Smooth muscle cell (in vitro differentiated cells): ENCODE measurements at regions not wholly inside any gene's neighbourhood (a gene's known extent, or its start where the extent isn't known, plus 50 kb on each side); places are given as distances from the start of the nearest gene placed in this dataset.

ENCODE experiments used
- DNase-seq: peaks from one replicate; lab custom pipeline; 2025; ENCODE audit not compliant: unreplicated experiment; lab: John Stamatoyannopoulos, UW
- H2AFZ ChIP-seq: fragments of 200-600 bp; sonication (generic); 2 replicates; pipeline ENCODE4 v1.6.0; 2016; ENCODE audit warnings: antibody characterized with exemption, low read depth, mild to moderate bottlenecking
- H3F3A ChIP-seq: fragments of 200-600 bp; sonication (generic); 2 replicates; pipeline ENCODE4 v1.6.0; 2017; ENCODE audit warnings: antibody characterized with exemption, low read depth
- H3K27ac ChIP-seq: fragments of 200-600 bp; sonication (generic); 2 replicates; pipeline ENCODE4 v1.5.1; 2016; ENCODE audit warnings: low read depth, mild to moderate bottlenecking
- H3K27me3 ChIP-seq: fragments of 200-600 bp; sonication (generic); 2 replicates; pipeline ENCODE4 v1.6.1; 2016; ENCODE audit warnings: low read depth, mild to moderate bottlenecking
- H3K36me3 ChIP-seq: fragments of 200-600 bp; sonication (generic); 2 replicates; pipeline ENCODE4 v1.5.1; 2016; ENCODE audit warnings: low read depth
- H3K4me1 ChIP-seq: fragments of 200-600 bp; sonication (generic); 2 replicates; pipeline ENCODE4 v1.5.1; 2016; ENCODE audit warnings: low read depth
- H3K4me2 ChIP-seq: fragments of 200-600 bp; sonication (generic); 2 replicates; pipeline ENCODE4 v1.6.0; 2016; ENCODE audit warnings: mild to moderate bottlenecking
- H3K4me3 ChIP-seq: fragments of 200-600 bp; sonication (generic); 2 replicates; pipeline ENCODE4 v1.5.1; 2016; ENCODE audit warnings: mild to moderate bottlenecking
- H3K79me2 ChIP-seq: fragments of 200-600 bp; sonication (generic); 2 replicates; pipeline ENCODE4 v1.6.0; 2016; ENCODE audit warnings: low read depth, mild to moderate bottlenecking
- H3K9ac ChIP-seq: fragments of 200-600 bp; sonication (generic); 2 replicates; pipeline ENCODE4 v1.6.0; 2016; ENCODE audit warnings: low read depth
- H3K9me3 ChIP-seq: fragments of 200-600 bp; sonication (generic); replicated peaks from 2 replicates; pipeline ENCODE4 v1.5.1; 2016; ENCODE audit warnings: low read depth
- H4K20me1 ChIP-seq: fragments of 200-600 bp; sonication (generic); 2 replicates; pipeline ENCODE4 v1.6.0; 2016; ENCODE audit warnings: low read depth
- WGBS: methylation state at CpG from one replicate; pipeline ENCODE4 v1.1.7; 2016; ENCODE audit warnings: low lambda C conversion rate; 5-methylcytosine and 5-hydroxymethylcytosine counted together
- TF ChIP-seq, protein P1 (sequence below): fragments of 200-600 bp; sonication (generic); IDR thresholded peaks from 2 replicates; pipeline ENCODE4 v1.5.1; 2017; ENCODE audit warnings: borderline replicate concordance, mild to moderate bottlenecking, antibody characterized with exemption; ENCODE audit not compliant: insufficient read depth, poor library complexity, severe bottlenecking

DNA sequence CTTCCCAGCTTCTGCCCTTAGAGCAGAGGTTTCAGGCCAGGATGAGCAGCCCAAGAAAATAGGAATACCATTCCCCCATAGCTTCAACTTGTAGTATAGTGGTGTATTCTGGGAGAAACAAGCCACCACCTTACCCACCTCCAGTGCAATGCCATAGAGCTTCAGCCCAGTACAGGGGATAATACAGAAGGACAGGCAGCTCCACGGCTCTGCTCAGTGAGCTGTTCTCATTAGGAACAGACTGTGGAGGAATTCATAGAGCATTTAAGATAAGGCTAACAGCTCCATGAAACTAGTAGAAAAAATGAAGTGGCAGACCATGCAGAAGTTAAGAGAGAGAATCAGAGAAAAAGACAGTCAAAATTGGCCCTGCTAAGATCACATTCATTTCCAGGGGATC is 294.7 kb upstream of the POGK start:
- TF ChIP-seq, protein P1, sequence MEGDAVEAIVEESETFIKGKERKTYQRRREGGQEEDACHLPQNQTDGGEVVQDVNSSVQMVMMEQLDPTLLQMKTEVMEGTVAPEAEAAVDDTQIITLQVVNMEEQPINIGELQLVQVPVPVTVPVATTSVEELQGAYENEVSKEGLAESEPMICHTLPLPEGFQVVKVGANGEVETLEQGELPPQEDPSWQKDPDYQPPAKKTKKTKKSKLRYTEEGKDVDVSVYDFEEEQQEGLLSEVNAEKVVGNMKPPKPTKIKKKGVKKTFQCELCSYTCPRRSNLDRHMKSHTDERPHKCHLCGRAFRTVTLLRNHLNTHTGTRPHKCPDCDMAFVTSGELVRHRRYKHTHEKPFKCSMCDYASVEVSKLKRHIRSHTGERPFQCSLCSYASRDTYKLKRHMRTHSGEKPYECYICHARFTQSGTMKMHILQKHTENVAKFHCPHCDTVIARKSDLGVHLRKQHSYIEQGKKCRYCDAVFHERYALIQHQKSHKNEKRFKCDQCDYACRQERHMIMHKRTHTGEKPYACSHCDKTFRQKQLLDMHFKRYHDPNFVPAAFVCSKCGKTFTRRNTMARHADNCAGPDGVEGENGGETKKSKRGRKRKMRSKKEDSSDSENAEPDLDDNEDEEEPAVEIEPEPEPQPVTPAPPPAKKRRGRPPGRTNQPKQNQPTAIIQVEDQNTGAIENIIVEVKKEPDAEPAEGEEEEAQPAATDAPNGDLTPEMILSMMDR = no peak
- no peak overlapping the region for H3K9ac ChIP-seq
- DNase-seq = no peak
- H3K9me3 ChIP-seq = no peaks in the 10 kb centered on the region
- no peaks in the 10 kb centered on the region for H4K20me1 ChIP-seq
- H3K79me2 ChIP-seq = no peaks in the 10 kb centered on the region
- no peaks in the 10 kb centered on the region for H3K27me3 ChIP-seq
- no peaks in the 10 kb centered on the region for H3K4me1 ChIP-seq
- no peak overlapping the region for H3K4me3 ChIP-seq
- H2AFZ ChIP-seq = no peak overlapping the region
- 48% methylated on average over 1 of the region's 1 CpG for WGBS
- no peak overlapping the region for H3K4me2 ChIP-seq
- no peaks in the 10 kb centered on the region for H3K36me3 ChIP-seq
- H3F3A ChIP-seq = no peaks in the 10 kb centered on the region
- no peak overlapping the region for H3K27ac ChIP-seq

- Histone ChIP-seq H3K36me3 (no peaks in the 10 kb centered on the region), H3K9ac (no peak overlapping the region), H3K4me3 (no peak overlapping the region), H3K79me2 (no peaks in the 10 kb centered on the region), H2AFZ (no peak overlapping the region), H3K4me2 (no peak overlapping the region), H3K27ac (no peak overlapping the region), H3K4me1 (no peaks in the 10 kb centered on the region), H3K27me3 (no peaks in the 10 kb centered on the region), H4K20me1 (no peaks in the 10 kb centered on the region), H3F3A (no peaks in the 10 kb centered on the region), H3K9me3 (peaks cover 2% of the 10 kb centered on the region)
- TF ChIP-seq, protein P1 = no peak
- WGBS = 53% methylated on average over 1 of the region's 1 CpG
- DNase-seq = no peak
These were observed 286.6 kb upstream of the POGK start for GRCh38 chr1:166552706-166553105.

DNA sequence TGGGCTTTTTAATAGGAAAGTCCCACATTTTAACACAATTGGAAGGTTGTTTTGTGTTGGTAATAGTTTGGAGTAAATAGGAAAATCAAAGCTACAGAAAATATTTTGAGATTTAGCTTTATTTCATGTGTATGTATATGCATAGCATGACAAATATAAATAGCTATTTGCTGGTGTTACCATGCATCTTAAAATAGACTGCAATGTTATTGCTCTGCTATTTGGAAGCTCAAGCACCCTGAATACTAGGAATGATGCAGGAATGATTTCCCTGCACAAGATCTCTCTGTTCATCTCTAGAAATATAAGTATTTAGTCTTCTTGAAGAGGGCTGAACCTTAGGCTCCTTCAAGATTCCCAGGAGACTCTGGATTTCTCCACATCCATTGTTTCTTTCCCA is 268.3 kb upstream of the POGK start:
- Histone ChIP-seq H3K9me3 (no peaks in the 10 kb centered on the region), H3K27me3 (no peaks in the 10 kb centered on the region), H3K4me1 (no peaks in the 10 kb centered on the region), H3K4me2 (no peak overlapping the region), H3K79me2 (no peaks in the 10 kb centered on the region), H3K27ac (no peak overlapping the region), H2AFZ (no peak overlapping the region), H3K9ac (no peak overlapping the region), H3F3A (no peaks in the 10 kb centered on the region), H3K4me3 (no peak overlapping the region), H3K36me3 (no peaks in the 10 kb centered on the region), H4K20me1 (no peaks in the 10 kb centered on the region)
- TF ChIP-seq, protein P1 = no peak
- DNase-seq = no peak

DNA sequence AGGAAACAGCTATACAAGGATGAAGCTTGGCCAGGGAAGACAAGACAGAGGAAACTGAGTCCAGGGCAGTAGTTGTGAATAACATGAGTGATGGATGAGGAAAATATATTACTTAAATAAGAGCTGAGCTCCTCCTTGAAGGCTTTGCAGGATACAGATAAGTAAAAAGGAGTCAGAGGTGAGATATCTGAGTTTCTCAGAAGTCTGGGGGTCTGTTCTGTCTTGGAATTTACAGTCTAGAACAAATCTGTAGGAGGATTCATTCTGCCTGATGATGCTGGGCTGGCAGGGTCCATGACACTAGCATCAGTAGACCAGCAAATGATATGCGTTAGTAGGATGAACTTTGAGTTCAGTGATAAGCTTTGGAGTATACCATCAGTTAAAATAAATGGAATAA is 266.1 kb upstream of the POGK start:
- no peaks in the 10 kb centered on the region for H3K79me2 ChIP-seq
- no peaks in the 10 kb centered on the region for H3K9me3 ChIP-seq
- H3K27me3 ChIP-seq = no peaks in the 10 kb centered on the region
- no peaks in the 10 kb centered on the region for H3K4me1 ChIP-seq
- H3K36me3 ChIP-seq = no peaks in the 10 kb centered on the region
- no peak overlapping the region for H3K4me2 ChIP-seq
- TF ChIP-seq, protein P1 = no peak
- H3F3A ChIP-seq = no peaks in the 10 kb centered on the region
- 89% methylated on average over 1 of the region's 1 CpG for WGBS
- no peak overlapping the region for H3K27ac ChIP-seq
- H2AFZ ChIP-seq = no peak overlapping the region
- no peak overlapping the region for H3K9ac ChIP-seq
- no peak for DNase-seq
- no peaks in the 10 kb centered on the region for H4K20me1 ChIP-seq
- H3K4me3 ChIP-seq = no peak overlapping the region
